GM23338 (cell line): ENCODE measurements at regions not wholly inside any gene's neighbourhood (a gene's known extent, or its start where the extent isn't known, plus 50 kb on each side); places are given as distances from the start of the nearest gene placed in this dataset.

ENCODE experiments used
- EZH2 ChIP-seq: fragments of 200-600 bp; sonication (generic); IDR thresholded peaks from one replicate; pipeline ENCODE4 v1.8.0; 2017; ENCODE audit warnings: antibody characterized with exemption, mild to moderate bottlenecking, low read depth; ENCODE audit not compliant: unreplicated experiment
- EZH2phosphoT487 ChIP-seq: fragments of 200-600 bp; sonication (generic); IDR thresholded peaks from one replicate; pipeline ENCODE4 v1.8.1; 2018; ENCODE audit warnings: antibody characterized with exemption; ENCODE audit not compliant: unreplicated experiment
- POLR2AphosphoS5 ChIP-seq: IDR thresholded peaks from 2 replicates; pipeline ENCODE4 v1.6.1; 2016; ENCODE audit warnings: antibody characterized with exemption, low read depth
- TF ChIP-seq, protein P1 (sequence below), 2 experiments: fragments of 200-600 bp in 1 of 2; sonication (generic) in 1 of 2; conservative IDR thresholded peaks; 2 replicates each; pipeline versions ENCODE4 v1.5.1 to v1.6.1; 2016 to 2017; ENCODE audit warnings: antibody characterized with exemption in 2 of 2, low read depth in 2 of 2, mild to moderate bottlenecking in 2 of 2, moderate library complexity in 1 of 2
- TF ChIP-seq, protein P2 (sequence below): IDR thresholded peaks from 2 replicates; pipeline ENCODE4 v1.6.1; 2016; ENCODE audit warnings: antibody characterized with exemption

DNA sequence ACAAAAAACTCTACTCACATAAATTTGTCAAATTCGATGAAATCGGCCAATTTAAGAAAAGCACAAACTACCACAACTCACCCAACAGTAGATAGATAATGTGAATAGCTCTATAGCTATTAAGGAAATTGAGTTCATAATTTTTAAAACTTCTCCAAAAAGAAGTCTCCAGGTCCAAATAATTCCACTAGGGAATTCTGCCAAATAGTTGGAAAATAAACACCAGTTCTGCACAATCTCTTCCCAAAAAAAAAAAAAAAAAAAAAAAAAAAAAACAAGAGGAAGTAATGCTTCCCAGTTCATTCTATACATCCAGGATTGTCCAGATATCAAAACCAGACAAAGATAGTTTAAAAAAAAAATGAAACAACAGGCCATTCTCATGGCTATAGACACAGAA is 164.2 kb downstream of the POLR2M start:
- no peak for TF ChIP-seq EZH2phosphoT487
- TF ChIP-seq POLR2AphosphoS5 = no peak
- TF ChIP-seq, protein P1, sequence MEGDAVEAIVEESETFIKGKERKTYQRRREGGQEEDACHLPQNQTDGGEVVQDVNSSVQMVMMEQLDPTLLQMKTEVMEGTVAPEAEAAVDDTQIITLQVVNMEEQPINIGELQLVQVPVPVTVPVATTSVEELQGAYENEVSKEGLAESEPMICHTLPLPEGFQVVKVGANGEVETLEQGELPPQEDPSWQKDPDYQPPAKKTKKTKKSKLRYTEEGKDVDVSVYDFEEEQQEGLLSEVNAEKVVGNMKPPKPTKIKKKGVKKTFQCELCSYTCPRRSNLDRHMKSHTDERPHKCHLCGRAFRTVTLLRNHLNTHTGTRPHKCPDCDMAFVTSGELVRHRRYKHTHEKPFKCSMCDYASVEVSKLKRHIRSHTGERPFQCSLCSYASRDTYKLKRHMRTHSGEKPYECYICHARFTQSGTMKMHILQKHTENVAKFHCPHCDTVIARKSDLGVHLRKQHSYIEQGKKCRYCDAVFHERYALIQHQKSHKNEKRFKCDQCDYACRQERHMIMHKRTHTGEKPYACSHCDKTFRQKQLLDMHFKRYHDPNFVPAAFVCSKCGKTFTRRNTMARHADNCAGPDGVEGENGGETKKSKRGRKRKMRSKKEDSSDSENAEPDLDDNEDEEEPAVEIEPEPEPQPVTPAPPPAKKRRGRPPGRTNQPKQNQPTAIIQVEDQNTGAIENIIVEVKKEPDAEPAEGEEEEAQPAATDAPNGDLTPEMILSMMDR (conservative IDR thresholded peaks at IDR 0.05; ENCODE audit: low read depth in 2 of 2) = no peak
- no peak for TF ChIP-seq EZH2
- TF ChIP-seq, protein P2, sequence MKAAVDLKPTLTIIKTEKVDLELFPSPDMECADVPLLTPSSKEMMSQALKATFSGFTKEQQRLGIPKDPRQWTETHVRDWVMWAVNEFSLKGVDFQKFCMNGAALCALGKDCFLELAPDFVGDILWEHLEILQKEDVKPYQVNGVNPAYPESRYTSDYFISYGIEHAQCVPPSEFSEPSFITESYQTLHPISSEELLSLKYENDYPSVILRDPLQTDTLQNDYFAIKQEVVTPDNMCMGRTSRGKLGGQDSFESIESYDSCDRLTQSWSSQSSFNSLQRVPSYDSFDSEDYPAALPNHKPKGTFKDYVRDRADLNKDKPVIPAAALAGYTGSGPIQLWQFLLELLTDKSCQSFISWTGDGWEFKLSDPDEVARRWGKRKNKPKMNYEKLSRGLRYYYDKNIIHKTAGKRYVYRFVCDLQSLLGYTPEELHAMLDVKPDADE = no peak
